Effector memory CD4-positive, alpha-beta T cell (primary cell): ENCODE measurements at regions not wholly inside any gene's neighbourhood (a gene's known extent, or its start where the extent isn't known, plus 50 kb on each side); places are given as distances from the start of the nearest gene placed in this dataset.

ENCODE experiments used
- DNase-seq, 3 donors: peaks; one replicate each; pipeline ENCODE4 v3.0.0-alpha.2; 2020
- H3K27ac ChIP-seq: 2 replicates; pipeline ENCODE4 v1.7.0; 2013; ENCODE audit warnings: mild to moderate bottlenecking, low read length, moderate library complexity; ENCODE audit not compliant: insufficient read depth, poor library complexity, severe bottlenecking
- H3K27me3 ChIP-seq: replicated peaks from 2 replicates; pipeline ENCODE4 v1.7.0; 2013; ENCODE audit warnings: mild to moderate bottlenecking, low read length; ENCODE audit not compliant: insufficient read depth, control insufficient read depth, poor library complexity, severe bottlenecking
- H3K36me3 ChIP-seq: 2 replicates; pipeline ENCODE4 v1.7.0; 2013; ENCODE audit warnings: mild to moderate bottlenecking, low read length, moderate library complexity; ENCODE audit not compliant: control insufficient read depth, insufficient read depth
- H3K4me1 ChIP-seq: 2 replicates; pipeline ENCODE4 v1.7.0; 2013; ENCODE audit warnings: low read length, mild to moderate bottlenecking; ENCODE audit not compliant: control insufficient read depth, insufficient read depth, poor library complexity, severe bottlenecking
- H3K4me3 ChIP-seq: 2 replicates; pipeline ENCODE4 v1.7.0; 2013; ENCODE audit warnings: low read length, low read depth, mild to moderate bottlenecking; ENCODE audit not compliant: insufficient read depth, poor library complexity, severe bottlenecking
- H3K9me3 ChIP-seq: 2 replicates; pipeline ENCODE4 v1.7.0; 2013; ENCODE audit warnings: mild to moderate bottlenecking, low read length, moderate library complexity; ENCODE audit not compliant: control insufficient read depth

GRCh38 chr2:236799391-236800026 is 229.9 kb downstream of the ACKR3 start:
- Histone ChIP-seq H3K36me3 (no peaks in the 10 kb centered on the region), H3K27me3 (no peaks in the 10 kb centered on the region), H3K27ac (no peak overlapping the region), H3K9me3 (no peaks in the 10 kb centered on the region), H3K4me3 (no peak overlapping the region), H3K4me1 (no peaks in the 10 kb centered on the region)
- no peak for DNase-seq

DNA sequence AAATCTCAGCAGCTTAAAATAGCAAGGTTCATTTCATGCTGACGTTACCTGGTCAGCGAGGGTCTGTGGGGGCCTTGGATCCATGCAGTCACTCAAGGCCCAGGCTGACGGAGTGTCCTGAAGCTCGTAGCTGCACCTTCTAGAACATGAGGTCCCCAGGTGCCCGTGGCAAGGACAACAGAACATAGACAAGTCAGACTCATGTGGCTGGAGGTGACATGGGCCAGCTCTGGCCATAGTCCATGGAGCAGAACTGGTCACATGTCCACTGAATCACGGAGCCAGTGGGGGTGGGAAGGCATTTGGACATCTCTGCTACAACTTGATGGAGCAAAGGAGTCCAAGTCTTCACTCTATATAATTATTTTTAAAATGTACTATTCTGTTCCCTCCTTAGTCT is 233.2 kb downstream of the ACKR3 start:
- Histone ChIP-seq H3K27me3 (no peaks in the 10 kb centered on the region), H3K36me3 (no peaks in the 10 kb centered on the region), H3K4me1 (no peaks in the 10 kb centered on the region), H3K9me3 (no peaks in the 10 kb centered on the region), H3K27ac (no peak overlapping the region), H3K4me3 (no peak overlapping the region)
- DNase-seq = no peak

GRCh38 chr2:236803621-236804020 is 234.0 kb downstream of the ACKR3 start:
- Histone ChIP-seq H3K4me3 (no peak overlapping the region), H3K27ac (no peak overlapping the region), H3K36me3 (no peaks in the 10 kb centered on the region), H3K27me3 (no peaks in the 10 kb centered on the region), H3K9me3 (no peaks in the 10 kb centered on the region), H3K4me1 (no peaks in the 10 kb centered on the region)
- DNase-seq = no peak

- no peaks in the 10 kb centered on the region for H3K36me3 ChIP-seq
- H3K27me3 ChIP-seq = no peaks in the 10 kb centered on the region
- no peak overlapping the region for H3K27ac ChIP-seq
- no peaks in the 10 kb centered on the region for H3K4me1 ChIP-seq
- no peak for DNase-seq
- no peaks in the 10 kb centered on the region for H3K9me3 ChIP-seq
- H3K4me3 ChIP-seq = no peak overlapping the region
Observed at GRCh38 chr2:236805800-236806531, 236.3 kb downstream of the ACKR3 start.

- Histone ChIP-seq H3K36me3 (no peaks in the 10 kb centered on the region), H3K27ac (no peak overlapping the region), H3K27me3 (no peaks in the 10 kb centered on the region), H3K4me3 (no peak overlapping the region), H3K4me1 (no peaks in the 10 kb centered on the region), H3K9me3 (no peaks in the 10 kb centered on the region)
- DNase-seq = no peak
Observed at GRCh38 chr2:236809716-236810115, 240.1 kb downstream of the ACKR3 start.

DNA sequence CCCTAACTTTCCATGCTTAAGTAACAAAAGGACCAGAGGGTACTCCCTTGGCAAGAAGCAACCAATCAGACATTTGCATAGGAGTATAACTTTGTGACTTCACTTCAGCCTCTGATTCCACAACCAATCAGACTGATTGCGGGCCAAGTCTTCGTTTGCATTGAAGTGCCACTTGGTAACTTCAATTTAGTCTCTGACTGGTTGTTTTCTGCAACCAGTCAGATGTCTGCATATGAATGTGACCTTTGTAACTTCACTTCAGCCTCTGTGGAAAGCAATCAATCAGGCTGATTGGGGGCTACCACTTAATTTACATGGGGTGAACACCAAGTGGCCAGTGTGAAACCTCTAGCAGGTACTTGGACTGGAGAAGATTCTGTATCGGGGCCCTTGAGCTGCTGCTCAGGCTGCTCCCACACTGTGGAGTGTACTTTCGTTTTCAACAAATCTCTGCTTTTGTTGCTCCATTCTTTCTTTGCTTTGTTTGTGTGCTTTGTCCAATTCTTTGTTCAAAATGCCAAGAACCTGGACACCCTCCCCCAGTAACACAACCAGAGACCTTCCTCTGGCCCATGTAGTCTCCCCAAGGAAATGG is 241.5 kb downstream of the ACKR3 start:
- H3K27ac ChIP-seq = no peak overlapping the region
- H3K9me3 ChIP-seq = no peaks in the 10 kb centered on the region
- H3K27me3 ChIP-seq = no peaks in the 10 kb centered on the region
- no peaks in the 10 kb centered on the region for H3K4me1 ChIP-seq
- H3K36me3 ChIP-seq = no peaks in the 10 kb centered on the region
- DNase-seq = no peak
- no peak overlapping the region for H3K4me3 ChIP-seq

- no peak for DNase-seq
- H3K27ac ChIP-seq = no peak overlapping the region
- no peaks in the 10 kb centered on the region for H3K4me1 ChIP-seq
- no peaks in the 10 kb centered on the region for H3K9me3 ChIP-seq
- H3K27me3 ChIP-seq = no peaks in the 10 kb centered on the region
- no peak overlapping the region for H3K4me3 ChIP-seq
- H3K36me3 ChIP-seq = no peaks in the 10 kb centered on the region
Observed at GRCh38 chr2:236813766-236814165, 244.1 kb downstream of the ACKR3 start.

DNA sequence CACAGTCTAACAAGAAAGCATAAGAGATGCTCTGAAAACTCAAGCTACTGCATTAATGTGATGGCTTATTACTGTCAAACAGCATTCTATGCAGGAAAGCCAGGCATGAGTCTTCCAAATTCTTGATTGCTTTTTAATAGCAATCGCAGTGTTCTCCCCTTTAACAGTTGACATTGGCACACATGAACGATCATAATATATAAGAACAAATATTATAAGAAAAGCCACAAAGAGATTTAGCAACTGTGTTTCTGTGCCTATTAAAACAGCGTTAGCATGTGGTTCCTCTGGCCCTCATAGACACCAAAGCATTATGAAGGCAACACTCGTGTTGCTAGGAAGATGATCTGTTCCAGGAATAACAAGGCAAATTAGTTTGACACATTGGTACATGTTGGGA is 245.0 kb downstream of the ACKR3 start:
- H3K27ac ChIP-seq = no peak overlapping the region
- no peaks in the 10 kb centered on the region for H3K9me3 ChIP-seq
- DNase-seq = no peak
- no peaks in the 10 kb centered on the region for H3K4me1 ChIP-seq
- H3K4me3 ChIP-seq = no peak overlapping the region
- no peaks in the 10 kb centered on the region for H3K27me3 ChIP-seq
- no peaks in the 10 kb centered on the region for H3K36me3 ChIP-seq

DNA sequence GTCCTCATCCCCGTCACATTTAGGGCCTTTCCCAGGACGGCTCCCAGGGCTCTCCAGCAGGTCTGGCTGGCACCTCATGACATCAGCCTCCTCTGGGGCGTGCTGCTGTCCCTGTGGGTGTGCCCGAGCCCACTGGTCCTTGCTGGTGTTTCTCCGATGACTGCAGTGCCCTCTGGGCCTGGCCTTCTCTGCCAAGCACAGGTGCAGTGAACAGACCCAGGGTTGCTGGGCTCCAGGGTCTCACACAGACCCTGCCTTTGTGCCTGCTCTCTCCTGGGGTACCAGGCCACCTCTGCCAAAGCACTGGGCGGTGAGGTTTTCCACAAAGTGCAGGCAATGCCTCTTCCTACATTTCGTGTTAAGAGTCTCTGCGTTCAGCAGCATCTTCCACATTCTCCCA is 246.1 kb downstream of the ACKR3 start:
- no peaks in the 10 kb centered on the region for H3K36me3 ChIP-seq
- H3K27me3 ChIP-seq = no peaks in the 10 kb centered on the region
- no peak for DNase-seq
- no peak overlapping the region for H3K27ac ChIP-seq
- H3K4me1 ChIP-seq = no peaks in the 10 kb centered on the region
- H3K9me3 ChIP-seq = no peaks in the 10 kb centered on the region
- H3K4me3 ChIP-seq = no peak overlapping the region
